ENCODE measurements at regions not wholly inside any gene's neighbourhood (a gene's known extent, or its start where the extent isn't known, plus 50 kb on each side); places are given as distances from the start of the nearest gene placed in this dataset.
A peak's percentile ranks its signal among the peaks of the same experiment; 100 is the strongest.
"Not testable (repeated sequence)": the region's sequence is repeated elsewhere in the genome, so short reads cannot be mapped to it uniquely, and the experiment has no call there.

DNA sequence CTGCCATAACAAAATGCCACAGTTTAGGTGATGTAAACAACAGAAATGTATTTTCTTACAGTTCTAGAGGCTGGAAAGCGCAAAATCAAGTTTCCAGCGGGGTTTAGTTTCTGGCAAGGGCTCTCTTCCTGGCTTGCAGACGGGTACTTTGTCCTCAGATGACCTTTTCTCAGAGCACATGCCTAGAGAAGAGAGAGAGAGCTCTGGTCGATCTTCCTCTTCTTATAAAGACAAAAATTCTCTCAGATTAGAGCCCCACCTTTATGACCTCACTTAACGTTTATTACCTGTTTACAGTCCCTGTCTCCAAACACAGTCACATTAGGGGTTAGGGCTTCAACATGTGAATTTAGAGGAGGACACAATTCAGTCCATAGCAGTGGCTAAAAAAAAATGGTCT, 119.7 kb downstream of the CETN3 start:
- DNase-seq (ENCODE audit: extremely low spot score, insufficient read length, low read depth), result no peak
- no peak for FAIRE-seq

DNA sequence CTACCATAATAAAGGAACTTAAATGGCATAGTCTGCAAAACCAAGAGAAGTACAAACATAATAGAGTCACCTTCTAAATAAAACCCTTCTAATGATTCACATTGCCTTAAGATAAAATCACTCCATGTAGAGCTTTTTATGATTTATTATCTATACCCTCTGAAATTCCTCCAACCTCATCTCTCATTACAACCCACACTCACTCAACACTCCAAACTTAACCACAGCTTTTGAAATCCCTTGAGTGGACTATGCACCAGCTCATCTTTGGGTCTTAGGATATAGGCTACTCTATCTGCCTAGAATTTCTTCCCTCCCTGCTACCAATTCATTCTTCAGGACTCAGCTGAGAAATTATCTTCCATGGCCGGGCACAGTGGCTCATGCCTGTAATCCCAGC, 122.5 kb downstream of the CETN3 start:
- no peak for FAIRE-seq
- DNase-seq (ENCODE audit: extremely low spot score, insufficient read length, low read depth), result no peak

DNA sequence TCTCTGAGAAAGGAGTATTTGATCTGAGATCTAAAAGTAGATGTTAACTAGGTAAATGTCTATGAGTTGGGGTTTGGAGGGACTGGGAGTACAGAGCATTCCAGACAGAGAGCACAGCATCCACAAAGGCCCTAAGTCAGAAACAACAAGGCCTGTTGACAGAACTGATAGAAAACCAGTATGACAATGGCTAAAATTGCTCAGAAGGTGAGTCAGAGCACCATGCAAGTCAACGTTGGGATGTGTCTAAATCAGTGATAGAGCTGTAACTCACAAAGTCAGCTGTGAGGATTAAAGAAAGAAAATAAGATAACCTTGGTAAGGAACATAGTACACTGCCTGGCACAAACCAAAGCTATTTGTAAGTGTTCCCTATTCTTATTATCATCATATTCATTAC, 124.0 kb downstream of the CETN3 start:
- DNase-seq (ENCODE audit: extremely low spot score, insufficient read length, low read depth), result no peak
- FAIRE-seq, result no peak

DNA sequence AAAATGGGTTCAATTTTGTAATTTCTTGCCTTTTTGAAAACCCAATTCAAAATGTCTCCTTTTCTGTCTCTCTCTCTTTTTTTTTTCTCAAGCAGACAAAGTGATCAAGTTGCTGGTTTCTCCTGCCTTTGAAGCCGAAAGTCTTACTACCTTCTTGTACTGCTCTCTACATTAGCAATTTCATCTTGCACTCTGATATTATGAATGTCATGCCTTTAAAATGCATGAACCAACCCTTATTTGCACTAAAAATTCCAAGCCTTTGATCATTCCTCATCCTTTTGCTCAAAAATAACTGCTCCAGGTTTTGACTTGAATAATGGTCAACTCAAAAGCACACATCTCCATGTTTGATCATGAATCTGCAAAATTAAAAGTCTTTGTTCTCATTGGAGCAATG, 125.2 kb downstream of the CETN3 start:
- FAIRE-seq (no peak), DNase-seq (ENCODE audit: extremely low spot score, insufficient read length, low read depth) (no peak)

DNA sequence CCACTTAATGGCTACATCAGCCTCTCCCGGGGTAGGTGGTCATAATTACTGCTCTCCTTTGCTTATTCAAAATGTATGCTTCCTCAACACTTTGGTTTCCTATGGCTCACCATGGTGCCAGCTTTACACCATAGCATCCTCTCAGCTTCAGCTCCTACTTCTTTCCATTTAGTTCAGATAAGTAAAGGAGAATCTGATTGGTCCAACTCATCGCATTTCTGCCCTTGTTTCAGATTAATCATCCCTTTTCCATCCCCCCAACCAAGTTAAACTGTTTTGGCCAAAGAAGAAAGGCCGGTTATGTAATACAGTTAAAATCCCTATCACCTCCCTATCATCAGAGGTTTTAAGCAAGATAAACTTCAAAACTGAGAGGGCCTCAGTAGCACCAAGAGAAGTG, 130.5 kb downstream of the CETN3 start:
- FAIRE-seq (no peak), DNase-seq (ENCODE audit: extremely low spot score, insufficient read length, low read depth) (no peak)

DNA sequence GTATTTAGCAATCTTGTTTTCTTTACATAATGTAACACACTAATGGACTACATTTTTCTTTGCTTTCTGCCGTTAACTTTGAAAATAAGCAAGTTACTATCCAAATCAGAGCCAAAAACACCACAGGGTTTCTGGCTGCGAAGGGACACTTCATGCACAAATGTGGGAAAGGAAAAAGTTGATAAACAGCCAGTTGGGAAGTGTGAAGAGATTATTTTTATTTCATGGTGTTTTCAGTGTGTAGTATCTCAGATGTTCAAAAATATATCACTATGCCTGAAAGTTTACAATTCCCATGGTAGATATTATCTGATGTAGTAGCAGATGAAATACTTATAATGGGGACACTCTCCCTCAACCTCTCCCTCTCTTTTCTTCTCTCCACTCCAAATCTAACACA, 135.3 kb downstream of the CETN3 start:
- DNase-seq (ENCODE audit: extremely low spot score, insufficient read length, low read depth) (no peak), FAIRE-seq (no peak)

DNA sequence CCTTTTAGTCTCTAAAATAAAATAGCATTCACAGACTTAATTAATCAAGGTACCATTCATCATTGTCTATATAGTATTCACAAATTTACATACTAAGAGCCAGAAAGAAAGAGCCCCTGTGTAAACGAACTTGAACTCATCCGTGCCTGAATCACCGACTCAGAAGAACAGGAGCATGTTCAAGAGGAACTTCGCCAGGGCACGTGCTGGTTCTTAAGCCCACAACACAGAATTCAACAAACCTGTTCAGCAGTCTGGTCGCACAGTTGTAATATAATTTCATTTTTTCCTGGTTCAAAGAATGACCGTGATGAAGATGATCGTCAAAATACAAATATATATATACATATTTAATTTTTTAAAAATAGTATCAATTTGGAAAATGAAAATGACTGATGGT, 141.9 kb downstream of the CETN3 start:
- FAIRE-seq (no peak), DNase-seq (ENCODE audit: extremely low spot score, insufficient read length, low read depth) (no peak)

DNA sequence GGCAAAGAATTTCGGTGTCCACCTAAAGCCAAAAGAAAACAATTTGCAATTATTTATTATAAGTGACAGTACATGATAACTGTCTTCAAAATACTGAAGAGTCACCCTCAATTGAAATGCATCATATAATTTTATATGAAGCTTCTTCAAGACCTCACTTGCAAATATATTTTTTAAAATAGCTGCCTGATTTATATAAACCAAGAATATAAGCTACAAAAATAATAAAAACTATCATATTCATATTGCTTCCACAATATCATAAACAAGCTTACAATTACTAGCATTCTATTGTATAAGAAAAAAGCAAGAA, 144.1 kb downstream of the CETN3 start:
- DNase-seq (ENCODE audit: extremely low spot score, insufficient read length, low read depth), result no peak
- FAIRE-seq, result no peak

DNA sequence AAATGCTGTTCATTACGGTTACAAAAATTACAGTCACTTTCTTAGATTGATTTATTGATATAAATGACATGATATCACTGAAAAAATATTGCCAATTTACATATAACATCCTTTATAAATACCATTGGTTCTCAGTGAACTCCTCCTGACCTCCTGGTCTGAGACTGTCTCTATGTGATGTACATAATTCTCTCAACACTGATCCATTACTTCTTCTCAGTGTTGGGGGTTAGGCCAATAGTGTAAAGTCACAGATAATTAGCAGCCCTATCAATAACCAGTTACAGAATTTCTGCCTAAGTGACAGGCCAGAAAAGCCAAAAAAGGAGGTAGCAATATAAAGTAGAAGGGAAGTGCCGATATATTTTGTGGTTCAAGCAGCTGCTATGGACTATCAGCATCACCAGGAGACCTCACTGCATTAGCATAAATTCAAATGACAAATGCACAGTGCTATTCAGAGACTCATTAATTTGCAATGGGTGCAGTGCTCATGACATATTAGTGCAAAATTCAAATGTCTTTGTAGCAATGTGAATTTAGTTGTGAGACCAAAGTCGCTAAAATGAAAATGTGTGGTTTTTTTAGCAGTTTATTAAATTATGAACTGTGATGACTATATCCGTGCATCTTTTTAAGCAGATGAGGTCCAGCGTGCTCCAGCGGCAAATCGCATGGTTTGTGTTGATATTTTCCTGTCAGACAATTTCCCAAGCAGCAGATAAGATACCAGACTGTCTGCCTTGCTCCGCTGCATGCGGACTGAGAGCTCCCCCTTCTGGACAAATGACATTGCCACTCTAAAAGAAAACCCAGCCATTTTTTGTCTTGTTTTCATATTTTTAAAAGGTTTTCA, 144.6 kb downstream of the CETN3 start:
- DNase-seq (ENCODE audit: extremely low spot score, insufficient read length, low read depth), result no peak
- peak; percentile 80 for FAIRE-seq

DNA sequence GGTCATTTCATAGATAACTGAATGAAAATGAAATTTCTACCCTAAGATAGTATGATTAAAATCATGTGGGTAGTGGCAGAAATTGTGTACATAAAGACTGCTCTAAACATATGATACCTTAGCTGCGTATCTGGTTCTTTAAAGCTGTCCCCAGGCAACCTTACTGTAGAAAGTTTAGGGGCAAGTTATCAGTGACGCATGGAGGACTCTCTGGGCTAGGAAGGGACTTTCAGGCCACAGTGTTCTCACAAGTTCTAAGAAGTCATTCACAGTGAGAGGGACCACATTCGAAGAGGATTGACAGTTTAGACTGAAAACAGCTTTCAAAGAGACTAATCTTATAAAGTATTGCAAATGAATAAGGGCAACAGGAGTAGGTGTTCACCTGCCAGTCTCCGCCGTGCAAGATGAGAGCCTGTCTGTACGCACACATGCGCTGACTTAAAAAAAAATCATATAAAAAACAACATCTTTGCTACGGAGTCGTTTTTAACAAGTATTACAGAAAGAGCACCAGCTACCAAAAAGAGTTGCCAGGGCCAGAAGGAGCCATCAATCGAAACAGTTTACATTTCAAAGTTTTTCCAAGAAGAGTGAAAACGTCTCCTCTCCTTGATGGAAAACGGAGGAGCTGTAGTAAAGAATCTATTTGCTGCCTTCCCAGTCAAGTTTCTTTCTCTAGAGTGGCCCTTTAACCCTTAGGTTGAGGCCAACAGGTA, 146.3 kb downstream of the CETN3 start:
- FAIRE-seq (no peak), DNase-seq (ENCODE audit: extremely low spot score, insufficient read length, low read depth) (no peak)

DNA sequence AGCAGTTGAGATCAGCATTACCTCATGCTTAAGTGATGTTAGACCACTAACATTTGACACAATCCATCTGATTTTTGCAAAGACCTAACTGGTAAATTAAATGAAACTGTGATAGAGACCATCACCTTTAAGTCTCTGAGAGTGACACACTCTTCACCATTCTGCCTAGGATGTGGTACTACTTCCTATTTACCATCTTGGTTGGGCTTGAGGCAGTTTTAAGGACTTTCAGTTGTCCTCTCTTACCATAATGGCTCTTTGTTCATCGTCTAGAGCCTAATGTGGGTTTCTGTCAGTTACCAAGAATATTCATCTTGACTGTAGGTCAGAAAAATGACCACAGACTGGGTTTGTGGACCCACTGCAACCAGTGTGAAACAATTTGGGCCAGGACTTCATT, 158.1 kb downstream of the CETN3 start:
- FAIRE-seq, result no peak
- no peak for DNase-seq (ENCODE audit: extremely low spot score, insufficient read length, low read depth)

DNA sequence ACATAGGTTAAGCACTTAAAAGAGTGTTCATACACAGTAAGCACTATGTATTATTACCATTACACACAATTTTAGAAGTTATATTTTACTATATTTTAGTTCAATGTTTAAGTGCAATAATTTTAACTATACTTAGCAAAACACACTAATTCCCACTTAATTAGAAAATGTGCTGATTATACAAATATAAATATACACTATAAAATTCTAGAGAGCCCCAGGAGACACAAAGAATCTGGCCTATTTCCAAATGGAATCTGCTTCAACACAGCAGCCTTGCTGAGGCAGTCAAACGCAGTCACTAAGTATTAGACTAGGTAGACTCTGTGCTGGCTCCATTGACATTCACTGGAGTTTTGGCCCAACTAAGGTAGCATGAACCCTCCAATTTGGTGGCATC, 160.9 kb downstream of the CETN3 start:
- FAIRE-seq, result no peak
- DNase-seq (ENCODE audit: extremely low spot score, insufficient read length, low read depth), result no peak

DNA sequence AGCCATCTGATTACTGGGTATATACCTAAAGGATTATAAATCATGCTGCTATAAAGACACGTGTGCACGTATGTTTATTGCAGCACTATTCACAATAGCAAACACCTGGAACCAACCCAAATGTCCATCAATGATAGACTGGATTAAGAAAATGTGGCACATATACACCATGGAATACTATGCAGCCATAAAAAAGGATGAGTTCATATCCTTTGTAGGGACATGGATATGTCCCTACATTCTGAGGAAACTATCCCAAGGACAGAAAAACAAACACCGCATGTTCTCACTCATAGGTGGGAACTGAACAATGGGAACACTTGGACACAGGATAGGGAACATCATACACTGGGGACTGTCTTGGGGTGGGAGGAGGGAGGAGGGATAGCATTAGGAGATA, 165.7 kb downstream of the CETN3 start:
- FAIRE-seq; DNase-seq (ENCODE audit: extremely low spot score, insufficient read length, low read depth): not testable (repeated sequence)

DNA sequence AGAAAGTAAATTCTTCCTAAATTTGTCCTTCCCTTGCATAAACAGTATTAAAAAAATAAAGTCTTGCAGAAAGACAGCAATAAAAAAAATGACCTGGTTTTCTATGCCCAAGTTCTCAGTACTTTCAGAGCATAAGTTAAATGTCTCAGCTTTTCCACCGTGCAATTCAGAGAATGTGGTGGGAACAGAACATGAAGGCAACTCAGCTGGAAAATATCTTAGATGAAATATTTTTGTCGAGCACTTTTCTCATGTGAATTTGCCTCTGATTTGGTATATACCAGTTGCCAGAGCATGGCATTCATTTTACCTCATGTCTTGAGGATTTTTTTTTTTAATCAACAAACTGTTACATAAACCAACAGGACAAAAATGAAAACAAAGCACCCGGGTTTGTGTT, 176.1 kb downstream of the CETN3 start:
- no peak for DNase-seq (ENCODE audit: extremely low spot score, insufficient read length, low read depth)
- no peak for FAIRE-seq

DNA sequence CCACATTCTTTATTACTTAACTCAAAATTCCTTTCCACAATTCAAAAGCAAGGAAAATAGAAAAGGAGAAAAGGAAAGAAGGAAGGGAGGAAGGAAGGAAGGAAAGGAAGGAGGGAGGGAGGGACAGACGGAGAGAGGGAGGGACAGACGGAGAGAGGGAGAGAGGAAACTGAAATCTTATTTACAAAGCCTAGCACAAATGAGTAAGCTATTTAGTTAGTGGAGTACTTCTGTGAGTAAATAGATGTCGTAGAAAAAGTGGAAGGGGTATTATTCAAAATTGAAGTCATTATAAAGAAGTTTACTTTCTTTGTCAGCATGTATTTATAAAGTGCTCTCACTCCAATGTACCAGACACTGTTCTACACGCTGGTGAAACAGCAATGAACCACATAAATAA, 177.9 kb downstream of the CETN3 start:
- FAIRE-seq (no peak), DNase-seq (ENCODE audit: extremely low spot score, insufficient read length, low read depth) (no peak)

DNA sequence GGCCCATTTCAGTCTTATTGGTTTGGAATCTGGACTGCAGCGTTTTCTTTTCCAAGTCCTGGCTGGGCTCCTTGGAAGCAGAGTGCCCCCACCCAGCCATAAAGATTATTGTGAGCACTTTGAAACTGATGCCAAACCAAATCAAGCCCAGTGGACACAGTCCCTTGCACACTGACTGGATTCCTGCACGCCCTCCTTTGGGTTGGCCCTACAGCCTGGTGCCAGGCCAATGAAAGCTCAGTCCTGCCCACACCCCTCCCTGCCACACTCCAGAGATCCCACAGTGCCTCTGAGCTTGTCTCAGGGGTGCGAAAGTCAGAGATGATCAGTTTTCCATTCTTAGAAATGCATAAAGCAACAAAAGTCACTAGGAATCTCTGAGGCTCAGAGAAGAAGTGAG, 181.9 kb downstream of the CETN3 start:
- DNase-seq (ENCODE audit: extremely low spot score, insufficient read length, low read depth) (no peak), FAIRE-seq (no peak)

DNA sequence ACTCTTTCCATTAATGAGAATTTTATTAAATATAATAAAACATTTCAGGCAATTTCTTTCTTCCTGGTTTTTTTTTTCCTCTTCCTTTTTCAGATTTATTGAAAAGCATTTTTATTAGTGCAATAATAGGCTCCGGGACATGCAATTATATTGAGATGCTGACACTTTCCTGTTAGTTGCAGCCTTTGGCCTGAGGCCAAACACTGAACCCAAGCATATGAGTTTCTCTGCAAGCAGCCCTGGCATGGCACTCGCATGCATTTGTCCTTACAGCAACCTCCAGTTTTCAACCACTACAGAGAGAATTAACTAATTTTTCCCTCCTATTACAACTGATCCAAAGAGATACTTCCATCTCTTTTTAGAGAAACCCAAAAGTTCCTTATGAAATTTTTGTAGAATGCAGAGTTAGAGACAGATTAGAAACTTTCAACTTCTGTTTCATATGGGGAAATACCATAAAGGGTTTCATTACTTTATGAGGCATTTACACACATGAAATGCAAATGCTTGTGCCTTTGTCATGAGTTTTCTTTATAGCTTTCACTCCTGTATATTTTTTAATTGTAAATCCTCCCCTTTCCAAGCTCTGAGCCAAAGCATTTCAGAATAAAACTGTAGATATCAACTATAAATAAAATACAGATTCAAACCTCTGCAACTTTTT, 183.0 kb downstream of the CETN3 start:
- no peak for DNase-seq (ENCODE audit: extremely low spot score, insufficient read length, low read depth)
- no peak for FAIRE-seq

DNA sequence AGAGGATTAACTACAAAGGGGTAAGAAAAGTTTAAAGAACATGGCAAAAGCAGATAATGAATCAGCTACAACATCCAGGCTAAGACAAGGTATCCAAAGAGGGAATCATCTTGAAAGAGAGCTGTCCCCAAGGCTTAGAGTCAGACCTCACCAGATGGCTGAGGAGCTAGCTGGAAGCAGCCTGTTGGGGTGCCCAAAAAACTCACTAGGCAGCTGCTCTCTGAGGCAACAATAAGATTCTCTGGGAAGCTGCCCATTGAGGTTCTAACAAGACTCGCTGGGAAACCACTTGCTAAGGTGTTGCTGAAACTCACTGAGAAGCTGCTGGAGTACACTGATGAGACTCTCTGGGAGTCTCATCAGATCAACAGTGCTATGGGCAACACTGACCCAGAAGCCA, 185.2 kb downstream of the CETN3 start:
- FAIRE-seq (no peak), DNase-seq (ENCODE audit: extremely low spot score, insufficient read length, low read depth) (no peak)

DNA sequence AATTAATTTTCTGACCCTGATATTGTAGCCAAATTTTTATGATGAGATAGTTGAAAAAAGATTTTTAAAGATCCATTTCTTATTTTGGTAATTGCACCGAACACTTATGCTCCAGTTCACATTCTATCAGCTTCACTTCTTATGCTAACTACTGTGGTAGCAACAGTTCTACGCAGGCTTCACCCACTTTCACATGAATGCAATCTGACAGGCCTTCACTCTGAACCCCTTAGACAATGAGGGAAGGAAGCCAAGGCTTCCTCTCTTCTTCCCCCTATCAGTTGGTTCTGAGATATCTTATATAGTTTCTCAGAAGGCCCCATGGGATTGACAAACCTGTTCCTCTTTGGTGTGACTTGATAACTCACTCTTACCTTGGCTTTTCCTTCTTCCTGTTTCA, 185.8 kb downstream of the CETN3 start:
- DNase-seq (ENCODE audit: extremely low spot score, insufficient read length, low read depth) (no peak), FAIRE-seq (no peak)

DNA sequence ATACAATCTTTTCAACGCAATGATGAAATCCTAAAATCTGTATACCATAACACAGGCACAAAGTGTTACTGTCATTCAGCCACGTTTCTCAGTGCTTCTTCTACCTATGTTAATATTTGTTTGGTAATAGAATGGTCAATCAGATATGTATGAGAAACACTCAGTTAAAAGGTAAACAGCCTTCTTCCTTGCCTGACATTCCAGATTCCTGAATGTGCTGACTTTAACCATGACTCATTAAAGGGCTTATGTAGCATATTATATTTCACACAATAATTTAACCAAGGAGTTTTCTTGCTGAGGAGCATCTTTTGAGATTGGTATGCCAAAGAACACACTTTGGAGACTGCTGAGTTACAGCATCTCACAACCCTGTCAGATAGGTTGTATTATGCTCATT, 187.6 kb downstream of the CETN3 start:
- FAIRE-seq (no peak), DNase-seq (ENCODE audit: extremely low spot score, insufficient read length, low read depth) (no peak)

DNA sequence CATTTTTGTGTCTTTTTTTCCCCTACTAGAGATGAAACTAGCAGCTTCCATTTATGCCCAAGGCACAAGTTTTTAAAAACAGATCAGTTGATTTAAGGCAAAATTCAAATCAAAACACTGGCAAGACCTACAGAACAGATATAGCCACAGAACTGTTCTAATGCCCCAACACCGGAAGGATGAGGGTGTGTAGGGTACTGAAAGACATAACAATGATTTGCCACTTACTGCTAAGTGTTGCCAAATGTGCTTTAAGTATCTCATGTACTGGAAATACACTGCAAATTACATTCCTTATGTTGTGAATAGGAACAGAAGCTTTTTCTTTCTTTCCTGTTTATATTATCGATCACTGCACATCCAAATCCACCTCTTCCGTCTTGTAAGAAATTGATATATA, 189.0 kb downstream of the CETN3 start:
- FAIRE-seq (no peak), DNase-seq (ENCODE audit: extremely low spot score, insufficient read length, low read depth) (no peak)
